ENCODE measurements at regions not wholly inside any gene's neighbourhood (a gene's known extent, or its start where the extent isn't known, plus 50 kb on each side); places are given as distances from the start of the nearest gene placed in this dataset.

GRCh38 chr7:47690902-47691558 is 109.1 kb upstream of the TNS3 start:
- Histone ChIP-seq H3K9me3 (ENCODE audit: control insufficient read depth in 1 of 2, low read length in 2 of 2) (no peaks in the 10 kb centered on the region), H3K27ac (ENCODE audit: low read depth, low read length) (no peak overlapping the region), H3K36me3 (ENCODE audit: insufficient read depth, low read length) (no peaks in the 10 kb centered on the region), H3K27me3 (ENCODE audit: insufficient read depth, low read length) (no peaks in the 10 kb centered on the region), H3K4me1 (ENCODE audit: insufficient read depth, low read length) (no peaks in the 10 kb centered on the region), H3K4me3 (ENCODE audit: low read length in 2 of 2) (no peak overlapping the region)
- H3K27me3 Mint-ChIP-seq = peaks cover 0 to 2% of the 10 kb centered on the region in 2 donors
- H3K9me3 Mint-ChIP-seq = peaks cover 0 to 3% (median 0%) of the 10 kb centered on the region in 8 donors
- intact Hi-C loops (cut with micrococcal nuclease) = no loop called here
- H3K4me1 Mint-ChIP-seq = no peaks in the 10 kb centered on the region
- DNase-seq = no peak
- peak overlapping the region in 1 of 8 donors; percentile 42 for H3K4me3 Mint-ChIP-seq
- no peak overlapping the region for H3K27ac Mint-ChIP-seq
- ChIA-PET POLR2A (ENCODE audit: partially characterized antibody) (no interaction called here), CTCF (ENCODE audit: partially characterized antibody) (no interaction called here)
- no peaks in the 10 kb centered on the region for H3K36me3 Mint-ChIP-seq

GRCh38 chr7:47689558-47689957 is 107.6 kb upstream of the TNS3 start:
- ChIA-PET CTCF (ENCODE audit: partially characterized antibody) (interaction anchor here (0.9 kb wide), 1 partner anchor 35 kb away, joined by 4 read pairs; no protein-coding TSS in a partner anchor), POLR2A (ENCODE audit: partially characterized antibody) (no interaction called here)
- Mint-ChIP-seq H3K4me1 (no peaks in the 10 kb centered on the region), H3K9me3 (peaks cover 0 to under 1% (median 0%) of the 10 kb centered on the region in 8 donors), H3K27ac (no peak overlapping the region), H3K36me3 (no peaks in the 10 kb centered on the region), H3K4me3 (no peak overlapping the region), H3K27me3 (peaks cover 0 to 2% of the 10 kb centered on the region in 2 donors)
- Histone ChIP-seq H3K36me3 (ENCODE audit: insufficient read depth, low read length) (no peaks in the 10 kb centered on the region), H3K9me3 (ENCODE audit: control insufficient read depth in 1 of 2, low read length in 2 of 2) (no peaks in the 10 kb centered on the region), H3K4me1 (ENCODE audit: insufficient read depth, low read length) (no peaks in the 10 kb centered on the region), H3K27ac (ENCODE audit: low read depth, low read length) (no peak overlapping the region), H3K4me3 (ENCODE audit: low read length in 2 of 2) (no peak overlapping the region), H3K27me3 (ENCODE audit: insufficient read depth, low read length) (no peaks in the 10 kb centered on the region)
- intact Hi-C loops (cut with micrococcal nuclease) = no loop called here
- no peak for DNase-seq

GRCh38 chr7:47688311-47689100 is 106.6 kb upstream of the TNS3 start:
- H3K27me3 Mint-ChIP-seq = peaks cover 0 to 2% of the 10 kb centered on the region in 2 donors
- CTCF ChIA-PET (ENCODE audit: partially characterized antibody) = no interaction called here
- no peaks in the 10 kb centered on the region for H3K9me3 ChIP-seq (ENCODE audit: control insufficient read depth in 1 of 2, low read length in 2 of 2)
- no peak overlapping the region for H3K27ac ChIP-seq (ENCODE audit: low read depth, low read length)
- no peak overlapping the region for H3K4me3 Mint-ChIP-seq
- H3K36me3 ChIP-seq (ENCODE audit: insufficient read depth, low read length) = no peaks in the 10 kb centered on the region
- no peak overlapping the region for H3K27ac Mint-ChIP-seq
- no peaks in the 10 kb centered on the region for H3K4me1 ChIP-seq (ENCODE audit: insufficient read depth, low read length)
- H3K27me3 ChIP-seq (ENCODE audit: insufficient read depth, low read length) = no peaks in the 10 kb centered on the region
- H3K9me3 Mint-ChIP-seq = no peaks in the 10 kb centered on the region
- no peaks in the 10 kb centered on the region for H3K4me1 Mint-ChIP-seq
- no peaks in the 10 kb centered on the region for H3K36me3 Mint-ChIP-seq
- intact Hi-C loops (cut with micrococcal nuclease) = no loop called here
- no peak for DNase-seq
- no peak overlapping the region for H3K4me3 ChIP-seq (ENCODE audit: low read length in 2 of 2)
- POLR2A ChIA-PET (ENCODE audit: partially characterized antibody) = no interaction called here

- no peaks in the 10 kb centered on the region for H3K36me3 ChIP-seq (ENCODE audit: insufficient read depth, low read length)
- no peak overlapping the region for H3K4me3 ChIP-seq (ENCODE audit: low read length in 2 of 2)
- Mint-ChIP-seq H3K36me3 (no peaks in the 10 kb centered on the region), H3K9me3 (no peaks in the 10 kb centered on the region), H3K4me3 (no peak overlapping the region), H3K27me3 (no peaks in the 10 kb centered on the region), H3K4me1 (no peaks in the 10 kb centered on the region), H3K27ac (no peak overlapping the region)
- no peaks in the 10 kb centered on the region for H3K9me3 ChIP-seq (ENCODE audit: control insufficient read depth in 1 of 2, low read length in 2 of 2)
- H3K27me3 ChIP-seq (ENCODE audit: insufficient read depth, low read length) = no peaks in the 10 kb centered on the region
- intact Hi-C loops (cut with micrococcal nuclease) = no loop called here
- no peak for DNase-seq
- CTCF ChIA-PET (ENCODE audit: partially characterized antibody) = no interaction called here
- H3K27ac ChIP-seq (ENCODE audit: low read depth, low read length) = no peak overlapping the region
- POLR2A ChIA-PET (ENCODE audit: partially characterized antibody) = no interaction called here
- no peaks in the 10 kb centered on the region for H3K4me1 ChIP-seq (ENCODE audit: insufficient read depth, low read length)
These were observed 103.9 kb upstream of the TNS3 start for GRCh38 chr7:47685712-47686376.

- Mint-ChIP-seq H3K4me1 (no peaks in the 10 kb centered on the region), H3K36me3 (no peaks in the 10 kb centered on the region), H3K9me3 (no peaks in the 10 kb centered on the region), H3K4me3 (no peak overlapping the region), H3K27me3 (no peaks in the 10 kb centered on the region), H3K27ac (no peak overlapping the region)
- H3K9me3 ChIP-seq (ENCODE audit: control insufficient read depth in 1 of 2, low read length in 2 of 2) = no peaks in the 10 kb centered on the region
- no peaks in the 10 kb centered on the region for H3K27me3 ChIP-seq (ENCODE audit: insufficient read depth, low read length)
- no peaks in the 10 kb centered on the region for H3K36me3 ChIP-seq (ENCODE audit: insufficient read depth, low read length)
- ChIA-PET CTCF (ENCODE audit: partially characterized antibody) (no interaction called here), POLR2A (ENCODE audit: partially characterized antibody) (no interaction called here)
- H3K27ac ChIP-seq (ENCODE audit: low read depth, low read length) = no peak overlapping the region
- intact Hi-C loops (cut with micrococcal nuclease) = no loop called here
- no peak for DNase-seq
- no peaks in the 10 kb centered on the region for H3K4me1 ChIP-seq (ENCODE audit: insufficient read depth, low read length)
- no peak overlapping the region for H3K4me3 ChIP-seq (ENCODE audit: low read length in 2 of 2)
These were observed 103.2 kb upstream of the TNS3 start for GRCh38 chr7:47685151-47685550.

GRCh38 chr7:47684728-47685127 is 102.8 kb upstream of the TNS3 start:
- intact Hi-C loops (cut with micrococcal nuclease) = no loop called here
- Mint-ChIP-seq H3K36me3 (no peaks in the 10 kb centered on the region), H3K4me1 (no peaks in the 10 kb centered on the region), H3K9me3 (no peaks in the 10 kb centered on the region), H3K27ac (no peak overlapping the region), H3K4me3 (no peak overlapping the region), H3K27me3 (no peaks in the 10 kb centered on the region)
- Histone ChIP-seq H3K36me3 (ENCODE audit: insufficient read depth, low read length) (no peaks in the 10 kb centered on the region), H3K27me3 (ENCODE audit: insufficient read depth, low read length) (no peaks in the 10 kb centered on the region), H3K9me3 (ENCODE audit: control insufficient read depth in 1 of 2, low read length in 2 of 2) (no peaks in the 10 kb centered on the region), H3K27ac (ENCODE audit: low read depth, low read length) (no peak overlapping the region), H3K4me1 (ENCODE audit: insufficient read depth, low read length) (no peaks in the 10 kb centered on the region), H3K4me3 (ENCODE audit: low read length in 2 of 2) (no peak overlapping the region)
- POLR2A ChIA-PET (ENCODE audit: partially characterized antibody) = no interaction called here
- no peak for DNase-seq
- CTCF ChIA-PET (ENCODE audit: partially characterized antibody) = no interaction called here

GRCh38 chr7:47683485-47683898 is 101.6 kb upstream of the TNS3 start:
- Mint-ChIP-seq H3K27me3 (no peaks in the 10 kb centered on the region), H3K27ac (no peak overlapping the region), H3K4me3 (no peak overlapping the region), H3K36me3 (no peaks in the 10 kb centered on the region), H3K9me3 (no peaks in the 10 kb centered on the region), H3K4me1 (no peaks in the 10 kb centered on the region)
- intact Hi-C loops (cut with micrococcal nuclease) = no loop called here
- H3K4me1 ChIP-seq (ENCODE audit: insufficient read depth, low read length) = no peaks in the 10 kb centered on the region
- CTCF ChIA-PET (ENCODE audit: partially characterized antibody) = no interaction called here
- H3K4me3 ChIP-seq (ENCODE audit: low read length in 2 of 2) = no peak overlapping the region
- DNase-seq = no peak
- no peak overlapping the region for H3K27ac ChIP-seq (ENCODE audit: low read depth, low read length)
- no peaks in the 10 kb centered on the region for H3K9me3 ChIP-seq (ENCODE audit: control insufficient read depth in 1 of 2, low read length in 2 of 2)
- POLR2A ChIA-PET (ENCODE audit: partially characterized antibody) = no interaction called here
- H3K36me3 ChIP-seq (ENCODE audit: insufficient read depth, low read length) = no peaks in the 10 kb centered on the region
- no peaks in the 10 kb centered on the region for H3K27me3 ChIP-seq (ENCODE audit: insufficient read depth, low read length)
